RWPE1 (cell line): ENCODE measurements at regions not wholly inside any gene's neighbourhood (a gene's known extent, or its start where the extent isn't known, plus 50 kb on each side); places are given as distances from the start of the nearest gene placed in this dataset.

Experiments
- CTCF ChIA-PET: fragments of 350-600 bp; sonication (Branson Sonifier 250); formaldehyde crosslinking; extraction: SDS; loops from one replicate; lab custom pipeline; 2021; lab: Yijun Ruan, JAX
- POLR2A ChIA-PET: fragments of 400-600 bp; formaldehyde crosslinking; extraction: SDS; loops from one replicate; lab custom pipeline; 2020; ENCODE audit warnings: antibody characterized with exemption; ENCODE audit not compliant: low non-redundant PET; lab: Yijun Ruan, JAX
- DNase-seq: peaks from one replicate; pipeline ENCODE4 v3.0.0; 2012; ENCODE audit warnings: low spot score
- H3K27ac ChIP-seq: fragments of 450-650 bp; 2 replicates; pipeline ENCODE4 v1.5.1; 2017
- TF ChIP-seq, protein P1 (sequence below): fragments of 450-650 bp; conservative IDR thresholded peaks from 2 replicates; pipeline ENCODE4 v1.5.1; 2017; ENCODE audit warnings: low read depth, mild to moderate bottlenecking

GRCh38 chr6:21526974-21527373 is 66.6 kb upstream of the SOX4 start:
- ChIA-PET CTCF (no interaction called here), POLR2A (no interaction called here)
- DNase-seq: no peak
- no peak overlapping the region for H3K27ac ChIP-seq
- TF ChIP-seq, protein P1, sequence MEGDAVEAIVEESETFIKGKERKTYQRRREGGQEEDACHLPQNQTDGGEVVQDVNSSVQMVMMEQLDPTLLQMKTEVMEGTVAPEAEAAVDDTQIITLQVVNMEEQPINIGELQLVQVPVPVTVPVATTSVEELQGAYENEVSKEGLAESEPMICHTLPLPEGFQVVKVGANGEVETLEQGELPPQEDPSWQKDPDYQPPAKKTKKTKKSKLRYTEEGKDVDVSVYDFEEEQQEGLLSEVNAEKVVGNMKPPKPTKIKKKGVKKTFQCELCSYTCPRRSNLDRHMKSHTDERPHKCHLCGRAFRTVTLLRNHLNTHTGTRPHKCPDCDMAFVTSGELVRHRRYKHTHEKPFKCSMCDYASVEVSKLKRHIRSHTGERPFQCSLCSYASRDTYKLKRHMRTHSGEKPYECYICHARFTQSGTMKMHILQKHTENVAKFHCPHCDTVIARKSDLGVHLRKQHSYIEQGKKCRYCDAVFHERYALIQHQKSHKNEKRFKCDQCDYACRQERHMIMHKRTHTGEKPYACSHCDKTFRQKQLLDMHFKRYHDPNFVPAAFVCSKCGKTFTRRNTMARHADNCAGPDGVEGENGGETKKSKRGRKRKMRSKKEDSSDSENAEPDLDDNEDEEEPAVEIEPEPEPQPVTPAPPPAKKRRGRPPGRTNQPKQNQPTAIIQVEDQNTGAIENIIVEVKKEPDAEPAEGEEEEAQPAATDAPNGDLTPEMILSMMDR: no peak

DNA sequence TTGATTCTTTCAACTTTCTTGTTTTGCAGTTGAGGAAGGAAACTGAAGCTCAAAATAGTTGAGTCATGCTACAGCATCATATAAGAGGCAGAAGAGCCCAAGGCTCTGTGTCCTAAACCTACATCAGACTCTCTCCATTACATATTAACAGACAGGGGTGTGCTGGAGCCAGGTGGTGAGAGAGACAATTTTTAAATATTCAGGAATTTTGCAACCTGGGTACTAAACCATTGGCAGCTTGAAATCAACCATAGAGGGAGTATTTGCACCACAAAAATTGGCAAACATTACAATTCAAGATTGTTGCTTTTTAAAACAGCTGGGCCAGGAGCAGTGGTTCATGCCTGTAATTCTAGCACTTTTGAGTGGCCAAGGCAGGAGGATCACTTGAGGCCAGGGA is 65.8 kb upstream of the SOX4 start:
- CTCF ChIA-PET: interaction anchor here (0.5 to 1.0 kb wide), 3 partner anchors 60 to 410 kb away, joined by 4 to 5 read pairs (median 4); no protein-coding TSS in a partner anchor

DNA sequence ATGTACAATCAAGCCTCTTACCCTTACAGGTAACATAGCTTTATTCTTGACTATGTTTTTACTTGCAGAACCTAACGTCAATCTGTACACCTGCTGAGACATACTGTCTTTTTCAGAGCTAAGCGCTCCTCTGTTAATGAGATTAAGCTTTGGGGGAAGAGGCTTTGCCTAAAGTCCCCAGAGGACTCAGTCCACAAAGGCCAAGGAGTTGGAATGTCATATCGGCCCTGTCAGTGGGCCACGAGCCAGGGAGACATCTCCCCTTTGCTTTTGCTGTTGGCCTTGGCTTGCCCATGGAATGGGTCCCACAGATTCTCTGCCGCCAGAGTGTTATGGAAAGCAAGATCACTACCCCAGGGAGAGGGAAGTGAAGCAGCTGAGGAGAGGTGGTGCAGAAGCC is 64.1 kb upstream of the SOX4 start:
- ChIA-PET CTCF (no interaction called here), POLR2A (no interaction called here)
- no peak for DNase-seq

More for the DNA sequence above, 65.8 kb upstream of the SOX4 start:
- DNase-seq: no peak
- H3K27ac ChIP-seq: no peak overlapping the region
- TF ChIP-seq, protein P1: no peak
- POLR2A ChIA-PET: interaction anchor here (0.6 kb wide), 1 partner anchor 66 kb away, joined by 3 read pairs; no protein-coding TSS in a partner anchor

GRCh38 chr6:21531393-21531792 is 62.2 kb upstream of the SOX4 start:
- CTCF ChIA-PET: no interaction called here
- POLR2A ChIA-PET: no interaction called here
- TF ChIP-seq, protein P1: no peak
- no peak overlapping the region for H3K27ac ChIP-seq
- no peak for DNase-seq

More for the DNA sequence above, 64.1 kb upstream of the SOX4 start:
- no peak overlapping the region for H3K27ac ChIP-seq
- TF ChIP-seq, protein P1: no peak

- POLR2A ChIA-PET: no interaction called here
- CTCF ChIA-PET: no interaction called here
- TF ChIP-seq, protein P1: no peak
- no peak for DNase-seq
- H3K27ac ChIP-seq: no peak overlapping the region
Measured at GRCh38 chr6:21533678-21534077, 59.9 kb upstream of the SOX4 start.

DNA sequence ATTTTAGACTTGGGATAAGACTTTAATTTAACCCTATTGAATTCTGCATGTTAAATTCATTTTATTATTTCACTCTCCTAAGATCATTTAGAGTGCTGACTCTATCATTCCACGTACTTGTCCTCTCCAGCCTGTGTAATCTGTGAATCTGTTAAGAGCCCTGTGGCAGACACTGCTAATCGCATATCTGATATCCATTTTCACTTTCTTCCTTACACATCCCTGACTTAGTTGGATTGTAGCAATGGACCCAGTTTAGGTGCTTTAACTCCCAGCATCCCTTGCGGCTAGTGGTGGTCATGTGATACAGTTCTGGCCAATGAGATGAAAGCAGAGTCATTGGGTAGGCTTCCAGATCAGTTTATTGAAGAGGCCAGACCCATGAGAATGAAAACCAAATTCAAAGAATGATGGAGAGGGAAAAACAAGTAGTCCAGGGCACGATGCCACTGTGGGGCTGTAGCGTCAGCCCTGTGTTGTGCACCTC is 57.2 kb upstream of the SOX4 start:
- ChIA-PET CTCF (no interaction called here), POLR2A (no interaction called here)
- no peak overlapping the region for H3K27ac ChIP-seq
- TF ChIP-seq, protein P1: no peak
- DNase-seq: no peak
